ENCODE measurements at regions not wholly inside any gene's neighbourhood (a gene's known extent, or its start where the extent isn't known, plus 50 kb on each side); places are given as distances from the start of the nearest gene placed in this dataset.

DNA sequence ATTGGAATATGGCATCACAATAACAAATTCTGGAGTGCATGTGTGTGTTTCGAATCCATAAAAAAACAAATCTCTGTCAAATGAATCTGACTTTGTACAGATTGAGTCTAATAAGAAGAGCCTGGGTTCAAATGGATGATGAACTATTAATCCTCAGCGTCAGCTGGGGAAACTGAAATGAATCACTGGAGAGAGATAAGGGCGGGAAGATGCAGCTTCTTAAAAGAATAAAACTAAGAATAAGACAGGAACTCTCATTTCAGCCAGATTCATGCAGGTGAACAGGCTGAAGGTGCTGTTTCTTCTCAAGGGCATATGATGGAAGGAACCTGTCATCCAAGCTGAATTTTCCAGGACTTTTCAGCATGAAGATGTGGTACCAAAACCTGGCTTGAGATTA is 202.6 kb upstream of the TRIB2 start:
- no peak for DNase-seq (ENCODE audit: low read depth in 4 of 4, low spot score in 1 of 4)

DNA sequence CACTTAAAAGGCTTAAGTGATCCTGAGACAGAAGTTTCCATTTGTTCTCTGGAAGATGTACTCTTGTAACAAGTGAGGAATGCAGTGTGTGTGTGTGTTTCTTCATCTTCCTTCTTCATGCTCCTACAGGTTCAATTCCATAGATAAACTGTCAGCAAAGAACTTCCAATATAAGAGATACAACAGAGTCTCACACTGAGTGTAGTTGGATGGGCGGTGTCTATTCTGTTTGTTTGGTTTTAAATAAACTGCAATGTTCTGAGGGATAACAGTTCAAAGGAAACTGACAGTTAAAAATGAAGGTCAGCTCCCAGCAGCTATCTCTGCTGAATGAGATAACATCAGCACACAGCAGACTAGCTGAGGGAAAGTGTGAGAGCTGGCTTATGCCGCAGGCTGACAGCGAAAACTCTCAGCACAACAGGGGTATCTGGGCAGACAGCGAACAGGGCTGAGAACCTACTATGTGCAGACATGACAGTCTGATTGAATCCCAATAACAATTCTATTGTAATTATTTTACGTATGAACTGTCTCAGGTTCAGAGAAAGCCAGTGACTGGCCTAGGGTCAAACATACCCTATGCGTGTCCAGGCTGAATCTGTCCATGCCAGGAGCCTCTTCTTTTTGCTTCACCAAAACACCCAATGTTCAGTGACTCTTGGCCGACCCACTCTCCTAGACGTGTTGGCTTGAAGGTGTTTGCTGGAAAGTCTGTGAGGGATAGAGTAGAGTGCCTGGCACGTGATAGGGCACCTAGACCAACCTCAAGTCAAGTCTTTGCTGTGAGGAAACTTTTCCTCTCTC is 201.9 kb upstream of the TRIB2 start:
- no peak for DNase-seq (ENCODE audit: low read depth in 4 of 4, low spot score in 1 of 4)

DNA sequence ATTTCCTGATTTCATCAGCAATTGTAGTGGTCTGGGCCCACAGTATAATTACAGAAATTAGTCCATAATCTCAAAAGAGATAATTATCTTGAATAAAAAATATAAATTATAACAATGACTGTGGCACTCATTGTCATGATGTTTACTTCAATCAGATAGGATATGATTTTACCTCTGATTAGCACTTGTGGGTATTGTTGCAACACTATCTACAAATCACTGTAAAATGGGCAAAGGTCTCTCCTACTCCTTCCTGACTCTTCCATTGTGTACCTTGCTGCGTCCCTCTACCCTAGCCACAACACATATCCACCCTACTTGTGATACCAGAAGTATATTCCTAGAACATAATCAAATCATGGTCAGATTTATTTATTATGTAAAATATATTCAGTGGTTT is 200.9 kb upstream of the TRIB2 start:
- no peak for DNase-seq (ENCODE audit: low read depth in 4 of 4, low spot score in 1 of 4)

DNA sequence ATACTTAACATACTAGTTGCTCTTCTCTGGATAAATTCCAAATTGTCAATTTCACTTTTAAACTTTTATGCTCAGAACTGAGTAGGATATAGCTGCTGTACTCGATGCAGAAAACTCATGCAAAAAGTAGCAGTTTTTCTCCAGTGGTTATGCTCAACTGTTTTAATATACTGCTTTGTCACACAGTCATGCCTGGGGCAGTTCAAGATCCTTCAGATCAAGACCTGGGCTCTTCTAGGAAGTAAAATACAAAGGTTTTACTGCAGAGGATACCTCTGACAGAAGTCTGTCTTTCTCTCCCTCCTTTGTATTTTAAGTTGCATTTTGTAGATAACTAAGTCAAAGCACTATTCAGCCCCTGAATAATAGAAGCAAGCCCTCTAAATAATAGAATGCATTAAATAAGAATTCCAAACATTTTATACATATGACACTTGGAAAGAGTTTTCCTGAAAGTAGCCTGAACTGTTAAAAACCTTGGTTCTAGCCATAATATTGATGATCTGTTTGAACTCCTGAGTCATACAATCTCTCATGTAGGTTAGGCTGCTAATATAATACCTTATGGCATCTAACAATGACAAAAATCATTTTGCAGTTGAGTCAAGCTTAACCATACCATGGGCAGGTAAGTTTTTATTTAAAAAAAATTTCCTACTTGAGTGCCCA is 183.3 kb upstream of the TRIB2 start:
- no peak for DNase-seq (ENCODE audit: low read depth in 4 of 4, low spot score in 1 of 4)

DNA sequence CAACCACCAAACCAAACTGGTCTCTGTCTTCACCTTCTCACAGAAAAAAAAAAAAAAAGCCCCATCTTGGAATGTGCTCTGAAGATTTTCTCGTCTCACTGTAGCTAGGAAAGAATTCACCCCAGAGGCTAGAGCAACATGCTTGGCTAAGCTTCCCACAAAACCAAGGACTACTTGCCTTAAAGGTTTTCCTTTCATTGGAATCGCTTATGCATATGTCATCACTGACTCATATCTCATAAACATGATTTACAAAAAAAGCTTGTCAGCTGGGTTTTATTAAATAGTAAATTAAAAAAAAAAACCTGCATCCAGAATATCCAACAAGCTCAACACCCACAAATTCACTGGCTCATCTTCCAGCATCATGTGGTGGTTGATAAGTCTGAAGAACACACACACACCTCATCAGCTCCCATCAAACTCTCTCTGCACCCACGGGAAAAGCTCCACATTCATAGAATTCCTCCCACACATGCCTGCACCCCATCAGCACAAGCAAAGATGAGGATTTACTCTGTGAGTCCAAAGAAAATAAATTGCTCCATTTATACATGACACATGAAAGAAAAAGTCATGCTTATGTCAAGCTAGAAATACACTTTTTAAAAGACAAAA is 182.0 kb upstream of the TRIB2 start:
- no peak for DNase-seq (ENCODE audit: low read depth in 4 of 4, low spot score in 1 of 4)

DNA sequence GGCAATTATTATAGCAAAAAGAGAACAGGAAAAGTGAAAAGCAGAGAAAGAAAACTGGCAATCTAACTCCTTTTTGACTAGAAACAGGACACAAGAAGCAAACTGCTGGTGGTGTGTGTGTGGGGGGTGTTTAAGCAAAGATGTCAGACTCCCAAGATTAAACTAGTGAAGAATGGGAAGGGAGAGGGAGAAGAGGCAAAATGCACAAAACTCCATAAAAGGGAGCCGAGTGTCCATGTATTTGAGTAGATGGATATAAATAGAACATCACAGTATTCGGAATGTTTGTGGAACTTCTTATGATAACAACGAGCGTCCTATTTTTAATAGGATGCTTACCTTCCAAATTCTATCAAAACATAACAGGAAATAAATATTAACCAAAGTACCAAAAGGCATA is 179.8 kb upstream of the TRIB2 start:
- DNase-seq (ENCODE audit: low read depth in 4 of 4, low spot score in 1 of 4): no peak

DNA sequence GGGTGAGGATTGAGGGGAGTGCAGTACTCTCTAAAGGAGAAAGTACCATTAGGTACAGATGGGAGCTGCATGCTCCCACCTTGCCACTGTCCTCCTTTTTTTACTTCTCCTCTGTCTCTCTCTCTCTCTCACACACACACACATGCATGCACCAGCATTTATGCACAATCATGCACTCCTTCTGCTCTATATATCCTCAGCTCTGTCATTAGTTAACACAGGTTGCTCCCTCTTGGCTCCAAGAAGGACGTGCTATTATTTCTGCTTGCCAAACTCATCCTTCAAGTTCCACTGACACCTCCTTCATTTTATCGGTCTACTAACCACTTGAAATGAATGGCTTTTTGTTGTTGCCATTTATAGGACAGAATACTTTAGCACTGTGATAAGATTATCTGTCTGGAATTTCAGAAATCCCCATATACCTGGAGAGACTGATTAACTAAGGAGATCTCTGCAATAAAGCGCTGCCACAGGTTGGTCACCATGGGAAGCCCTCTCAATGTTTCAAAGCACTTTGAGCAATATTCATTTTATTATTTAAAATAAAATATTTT is 178.5 kb upstream of the TRIB2 start:
- no peak for DNase-seq (ENCODE audit: low read depth in 4 of 4, low spot score in 1 of 4)

DNA sequence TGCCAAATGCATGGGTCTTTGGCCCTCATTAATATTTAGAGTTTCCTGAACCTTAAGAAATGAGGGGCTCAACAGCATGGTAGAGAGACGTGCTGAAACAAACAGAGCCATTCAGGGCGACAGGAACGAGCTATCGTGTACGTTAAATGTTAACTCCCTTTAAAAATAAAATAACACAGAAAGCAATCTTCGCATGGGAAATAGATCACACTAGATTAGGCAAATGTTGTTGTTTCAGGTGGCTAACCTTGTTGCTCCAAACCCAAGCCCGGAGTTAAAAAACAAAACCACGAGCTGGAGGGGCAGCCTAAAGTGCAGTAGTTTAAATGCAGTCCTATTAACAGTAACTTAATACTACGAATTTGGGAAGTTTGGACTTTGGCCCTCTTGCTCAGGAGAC is 177.4 kb upstream of the TRIB2 start:
- no peak for DNase-seq (ENCODE audit: low read depth in 4 of 4, low spot score in 1 of 4)

DNA sequence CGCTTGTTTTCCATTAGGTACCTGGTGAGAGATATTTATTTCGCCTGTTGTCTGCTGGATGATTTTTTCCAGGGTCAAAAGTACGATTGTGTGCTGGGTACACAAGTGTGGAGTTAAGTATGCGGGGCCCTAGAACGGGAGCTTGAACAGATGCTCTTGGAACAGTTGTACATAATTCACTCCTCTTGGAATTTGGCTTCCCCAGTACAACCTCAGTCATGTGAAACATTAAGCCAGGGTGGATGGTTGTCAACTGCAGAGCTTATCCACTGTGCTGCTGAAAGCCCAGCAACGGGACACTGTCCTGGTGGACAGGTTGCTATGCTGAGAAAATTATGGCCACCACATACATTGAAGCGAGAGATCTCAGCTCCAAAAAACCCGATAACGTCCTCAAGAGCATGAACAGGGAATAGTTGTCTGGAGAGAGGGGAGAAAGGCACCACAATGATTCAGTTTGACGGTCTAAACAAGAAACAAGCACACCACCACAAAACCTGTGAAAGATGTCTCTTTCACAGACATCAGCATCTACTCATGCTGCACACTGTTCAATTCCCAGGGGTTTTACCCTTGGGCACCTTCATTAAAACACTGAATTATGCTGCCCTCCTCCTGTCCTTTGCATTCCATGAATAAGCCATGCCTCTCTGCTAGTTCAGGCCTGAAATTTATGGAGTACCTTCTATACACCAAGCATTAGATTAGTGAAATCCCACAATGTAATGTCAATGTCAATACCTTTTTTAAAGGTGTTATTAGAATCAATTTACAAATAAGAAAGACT is 176.8 kb upstream of the TRIB2 start:
- no peak for DNase-seq (ENCODE audit: low read depth in 4 of 4, low spot score in 1 of 4)

DNA sequence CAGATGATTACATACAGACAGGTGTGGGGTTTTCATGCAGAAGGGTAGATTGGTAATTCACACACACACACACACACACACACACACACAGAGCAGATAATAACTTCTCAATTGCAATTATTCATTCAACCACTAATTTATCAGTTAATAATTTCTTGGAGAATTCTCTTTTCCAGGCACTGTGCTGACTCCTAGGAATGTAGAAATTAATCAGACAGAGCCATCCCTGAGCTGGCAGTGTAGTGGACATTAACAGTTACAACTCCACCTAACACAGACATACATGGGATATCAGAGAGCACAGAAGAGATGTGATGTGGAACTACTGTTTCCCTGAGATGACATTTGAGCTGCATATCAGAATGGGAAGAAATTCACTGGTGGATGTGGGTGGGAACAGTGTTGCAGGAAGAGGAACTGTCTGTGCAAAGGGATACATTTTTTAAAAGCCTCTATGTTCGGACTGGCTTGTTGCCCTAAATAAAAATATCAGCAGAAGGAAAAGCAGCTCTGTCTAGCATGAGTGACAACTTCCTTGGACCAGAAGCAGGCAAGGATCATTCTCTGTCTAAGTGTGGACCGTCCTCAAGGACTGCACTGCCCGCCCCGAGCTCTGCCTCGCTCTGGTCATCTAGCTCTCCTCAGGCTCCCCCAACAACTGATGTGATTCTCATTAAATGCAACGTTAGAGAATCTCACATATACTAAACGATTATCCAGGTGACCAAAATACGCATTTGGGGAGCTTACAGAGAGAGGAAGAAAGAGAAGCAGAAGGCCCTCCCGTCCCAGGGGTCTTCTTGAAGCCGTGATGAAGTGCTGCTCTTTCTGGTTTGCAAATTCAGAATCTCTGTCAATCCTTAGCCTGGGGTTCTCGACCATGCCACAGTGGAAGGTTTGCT is 173.4 kb upstream of the TRIB2 start:
- no peak for DNase-seq (ENCODE audit: low read depth in 4 of 4, low spot score in 1 of 4)

DNA sequence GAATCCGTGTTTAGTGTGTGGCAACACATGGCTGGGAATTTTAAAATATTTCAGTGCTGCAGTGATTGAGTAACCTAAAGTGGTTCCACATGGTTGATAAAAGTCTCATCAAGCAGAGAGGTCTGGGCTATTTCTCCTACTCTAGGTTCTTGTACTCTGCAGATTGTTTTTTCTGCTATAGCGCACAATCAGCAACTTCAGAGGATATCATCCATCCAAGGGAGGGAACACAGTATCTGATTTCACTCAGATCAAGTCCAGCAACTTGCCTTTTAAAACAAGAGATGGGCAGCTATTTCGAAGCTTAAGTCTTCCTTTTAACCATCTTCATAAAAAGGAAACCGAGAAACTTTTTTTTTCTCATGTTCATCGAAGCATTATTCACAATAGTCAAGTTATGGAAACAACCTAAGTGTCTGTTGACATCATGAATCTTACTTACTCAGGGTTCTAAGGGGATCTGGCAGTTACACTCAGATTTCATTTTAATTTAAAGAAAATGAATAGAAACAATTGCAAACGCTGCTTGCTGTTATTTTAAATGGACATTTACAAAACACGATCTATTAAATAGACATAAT is 172.7 kb upstream of the TRIB2 start:
- no peak for DNase-seq (ENCODE audit: low read depth in 4 of 4, low spot score in 1 of 4)

DNA sequence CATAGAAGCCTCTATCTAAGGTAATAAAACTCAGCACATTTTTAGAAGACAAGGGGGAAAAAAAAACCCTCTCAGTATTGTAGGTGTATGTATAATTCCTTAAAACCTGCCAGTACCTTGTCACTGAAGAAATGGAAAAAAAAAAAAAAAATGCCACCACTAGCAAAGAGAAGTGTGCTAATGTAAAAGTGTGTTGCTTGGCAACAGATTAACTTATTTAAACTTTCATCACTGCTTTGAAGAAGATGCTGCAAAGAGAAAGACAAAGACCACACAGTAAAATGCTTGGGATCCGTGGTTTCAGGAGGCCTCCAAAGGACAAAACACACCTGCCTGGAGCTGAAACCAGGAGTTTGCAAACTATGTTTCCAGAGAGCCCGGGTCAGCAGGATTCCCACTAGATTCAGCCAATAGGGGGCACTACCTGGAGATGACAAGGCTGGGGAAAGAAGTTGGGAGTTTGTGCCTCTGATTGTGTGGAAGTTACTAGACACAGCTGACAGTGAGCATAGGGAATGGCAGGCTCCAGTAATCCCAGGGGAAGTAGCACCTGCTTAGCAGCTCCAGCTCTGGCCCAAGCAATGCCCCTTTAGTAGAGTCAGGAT is 169.1 kb upstream of the TRIB2 start:
- no peak for DNase-seq (ENCODE audit: low read depth in 4 of 4, low spot score in 1 of 4)

DNA sequence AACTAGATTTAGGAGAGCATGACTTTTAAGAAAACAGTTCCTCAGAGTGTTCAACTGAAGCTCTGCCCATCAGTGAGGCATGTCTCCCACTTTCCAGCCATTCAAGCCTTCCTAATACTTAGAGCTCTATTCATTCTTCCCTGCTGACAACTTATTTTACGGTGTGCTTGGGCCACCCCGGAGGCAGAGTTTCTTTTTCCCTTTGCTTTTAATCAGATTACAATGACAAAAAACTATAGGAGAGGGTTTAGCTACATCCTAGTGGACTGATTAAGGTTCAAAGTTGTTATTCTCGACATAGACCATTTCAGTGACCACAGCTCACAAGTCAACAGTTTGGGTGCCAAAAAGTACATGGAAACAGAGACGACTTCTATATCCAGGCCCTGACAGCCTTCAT is 167.8 kb upstream of the TRIB2 start:
- no peak for DNase-seq (ENCODE audit: low read depth in 4 of 4, low spot score in 1 of 4)

DNA sequence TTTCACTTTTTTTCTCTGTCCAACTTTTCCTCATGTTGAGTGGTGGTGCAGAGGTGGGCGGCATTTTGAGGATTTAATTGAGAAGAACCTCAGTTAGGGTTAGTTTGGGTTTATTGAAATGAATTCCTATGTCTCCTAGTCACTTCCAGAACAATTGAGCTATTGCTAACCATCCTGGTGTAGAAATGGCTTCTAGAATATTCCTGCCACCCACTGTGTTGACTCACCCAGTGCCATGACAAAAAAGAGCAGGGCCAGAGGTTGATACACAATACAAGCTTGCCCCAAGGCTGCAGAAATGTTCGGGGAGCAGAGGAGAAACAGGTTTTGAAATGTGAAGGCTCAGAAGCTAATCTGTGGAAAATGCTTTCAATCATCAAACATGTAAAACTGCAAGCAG is 167.1 kb upstream of the TRIB2 start:
- DNase-seq (ENCODE audit: low read depth in 4 of 4, low spot score in 1 of 4): no peak

DNA sequence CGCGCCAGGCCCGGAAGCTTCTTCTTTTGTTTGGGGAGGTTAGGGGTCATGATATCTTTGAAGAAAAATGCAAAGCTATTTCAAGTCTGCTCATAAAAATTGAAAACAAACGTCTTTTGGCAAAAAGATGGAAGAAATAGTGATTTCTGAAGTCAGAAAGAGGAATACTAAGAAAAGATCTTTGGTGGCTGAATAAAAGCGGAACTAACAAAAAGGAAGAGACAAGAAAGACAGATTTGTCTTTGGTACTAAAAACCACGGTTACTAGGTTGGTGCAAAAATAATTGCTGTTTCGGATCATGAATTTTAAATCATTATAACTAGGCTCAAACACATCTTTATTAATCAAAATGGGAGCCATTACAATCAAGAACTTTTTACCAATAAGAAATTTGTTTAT is 164.6 kb upstream of the TRIB2 start:
- DNase-seq (ENCODE audit: low read depth in 4 of 4, low spot score in 1 of 4): no peak

DNA sequence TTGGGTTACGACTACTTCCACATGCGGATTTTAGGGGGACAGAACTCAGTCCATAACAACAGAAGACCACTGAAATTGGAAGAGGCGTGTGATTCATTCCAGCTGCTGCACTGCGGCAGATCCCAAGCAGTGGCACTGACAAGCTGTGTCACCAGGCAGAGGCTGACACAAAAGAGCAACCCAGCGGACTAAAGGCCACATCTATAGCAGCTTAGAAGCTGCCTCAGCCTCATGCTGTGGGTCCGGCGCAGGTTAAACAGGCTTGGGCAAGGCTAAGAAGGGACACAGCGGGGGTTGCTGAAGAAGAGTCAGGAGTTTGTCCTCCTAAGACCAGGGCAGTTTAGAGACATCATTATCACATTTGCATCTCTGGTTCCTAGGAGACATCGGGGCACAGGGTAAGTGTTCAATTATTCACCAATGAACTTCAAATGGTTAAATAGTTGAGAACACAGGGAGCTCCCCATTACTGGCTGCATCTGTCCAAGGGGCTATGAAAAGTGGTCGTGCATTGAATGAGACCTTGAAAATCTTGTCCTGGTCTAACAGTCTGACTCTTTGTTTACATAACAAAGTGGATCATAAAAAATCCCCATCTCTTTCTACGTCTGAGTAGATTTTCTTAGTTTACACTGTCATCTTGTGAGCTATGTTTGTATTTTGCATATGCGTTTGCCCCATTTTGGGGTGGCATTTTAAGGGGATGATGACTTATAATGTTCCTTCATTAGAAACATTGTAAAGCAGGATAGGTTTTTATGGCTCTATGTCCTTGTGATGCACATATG is 162.3 kb upstream of the TRIB2 start:
- DNase-seq (ENCODE audit: low read depth in 4 of 4, low spot score in 1 of 4): no peak

DNA sequence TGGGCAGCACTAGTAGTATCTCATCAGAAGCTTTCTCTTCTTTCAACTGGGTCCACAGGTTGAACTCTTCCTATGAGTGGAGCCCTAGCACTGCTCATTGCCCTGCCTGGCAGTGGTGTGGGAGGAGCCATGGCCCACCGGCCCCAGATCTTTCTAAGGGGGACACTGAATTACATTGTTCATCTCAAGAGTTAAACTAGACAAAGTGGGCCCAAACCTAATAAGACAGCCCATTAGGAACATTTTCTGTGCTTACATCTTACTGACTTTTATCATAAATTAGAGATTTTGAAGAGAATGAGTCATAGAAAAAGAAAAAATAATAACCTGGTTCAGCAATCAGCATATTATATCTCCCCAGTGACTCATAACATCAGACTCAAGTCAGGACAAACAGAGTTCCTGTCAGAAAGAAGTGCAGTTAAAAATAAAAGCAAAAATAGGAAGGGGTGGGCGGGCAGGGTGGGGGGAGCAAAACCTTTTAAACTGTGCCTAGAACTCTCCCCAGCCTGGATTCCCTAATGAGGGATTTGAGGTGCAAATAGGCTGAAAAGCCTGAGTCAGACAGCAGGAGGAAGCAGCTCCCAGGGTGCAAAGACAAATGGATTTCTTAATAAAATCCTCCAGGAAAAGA is 161.6 kb upstream of the TRIB2 start:
- DNase-seq (ENCODE audit: low read depth in 4 of 4, low spot score in 1 of 4): no peak

DNA sequence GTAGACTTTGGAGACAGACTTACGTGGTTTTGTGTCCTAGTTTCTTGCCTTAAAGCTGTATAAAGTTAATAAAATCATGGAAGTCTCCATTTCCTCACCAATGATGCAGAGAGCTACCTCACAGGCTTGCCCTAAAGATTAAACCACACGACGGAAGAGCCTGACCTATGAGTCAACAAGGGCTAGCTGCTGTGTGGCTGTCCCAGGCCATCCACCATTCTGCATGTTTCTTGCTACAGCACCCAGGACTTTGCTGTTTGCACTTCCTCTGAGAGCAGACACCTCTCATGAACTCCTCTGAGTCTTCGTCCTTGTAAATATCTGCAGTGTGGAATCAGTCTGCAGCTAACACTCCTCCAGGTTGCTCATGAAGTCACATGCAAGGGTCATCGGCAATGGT is 160.0 kb upstream of the TRIB2 start:
- no peak for DNase-seq (ENCODE audit: low read depth in 4 of 4, low spot score in 1 of 4)

Data from stimulated activated CD4-positive, alpha-beta T cell treated with anti-CD3 and anti-CD28 coated beads, Interleukin-1b, Interleukin-23, amount 100 ng/mL, for 24 hours (primary cell).